GM23338 (cell line): ENCODE measurements at regions not wholly inside any gene's neighbourhood (a gene's known extent, or its start where the extent isn't known, plus 50 kb on each side); places are given as distances from the start of the nearest gene placed in this dataset.

Experiments used
- ATAC-seq: fragments of 200-7000 bp; cut with Tn5 transposase; 3 replicates; pipeline ENCODE4 v1.9.1; 2020
- DNase-seq: peaks from one replicate; pipeline ENCODE4 v3.0.0-alpha.2; 2015; ENCODE audit warnings: low spot score
- H2AFZ ChIP-seq: fragments of 200-600 bp; sonication (generic); 2 replicates; pipeline ENCODE4 v1.8.0; 2016; ENCODE audit warnings: antibody characterized with exemption, mild to moderate bottlenecking, moderate library complexity
- H3F3A ChIP-seq: fragments of 200-600 bp; sonication (generic); replicated peaks from 2 replicates; pipeline ENCODE4 v1.8.0; 2017; ENCODE audit warnings: antibody characterized with exemption, mixed run types, low read depth
- H3K27ac ChIP-seq: fragments of 200-600 bp; sonication (generic); 2 replicates; pipeline ENCODE4 v1.6.1; 2016; ENCODE audit warnings: low read depth
- H3K27me3 ChIP-seq: fragments of 200-600 bp; sonication (generic); 2 replicates; pipeline ENCODE4 v1.8.0; 2016; ENCODE audit warnings: mild to moderate bottlenecking, mixed run types, moderate library complexity; ENCODE audit not compliant: insufficient read depth
- H3K36me3 ChIP-seq: fragments of 200-600 bp; sonication (generic); 2 replicates; pipeline ENCODE4 v1.8.0; 2016; ENCODE audit warnings: mild to moderate bottlenecking; ENCODE audit not compliant: insufficient read depth
- H3K4me1 ChIP-seq: fragments of 200-600 bp; sonication (generic); 2 replicates; pipeline ENCODE4 v1.8.0; 2016; ENCODE audit warnings: mild to moderate bottlenecking, moderate library complexity; ENCODE audit not compliant: insufficient read depth
- H3K4me2 ChIP-seq: fragments of 200-600 bp; sonication (generic); 2 replicates; pipeline ENCODE4 v1.7.1; 2017; ENCODE audit warnings: mixed run types
- H3K4me3 ChIP-seq: fragments of 200-600 bp; sonication (generic); 2 replicates; pipeline ENCODE4 v1.6.1; 2016; ENCODE audit warnings: mixed run types
- H3K79me2 ChIP-seq: fragments of 200-600 bp; sonication (generic); replicated peaks from 2 replicates; pipeline ENCODE4 v1.8.0; 2017; ENCODE audit warnings: mild to moderate bottlenecking; ENCODE audit not compliant: insufficient read depth
- H3K9me2 ChIP-seq: fragments of 200-600 bp; sonication (generic); 2 replicates; pipeline ENCODE4 v1.8.0; 2017; ENCODE audit not compliant: insufficient read depth
- H4K20me1 ChIP-seq: fragments of 200-600 bp; sonication (generic); replicated peaks from 2 replicates; pipeline ENCODE4 v1.8.0; 2017; ENCODE audit warnings: mild to moderate bottlenecking; ENCODE audit not compliant: insufficient read depth
- H3K27ac Mint-ChIP-seq: 2 replicates; pipeline ENCODE4 v1.8.0; 2020; ENCODE audit warnings: inconsistent platforms, mild to moderate bottlenecking, moderate library complexity, mixed read lengths
- H3K27me3 Mint-ChIP-seq: 3 replicates; pipeline ENCODE4 v1.8.0; 2022; ENCODE audit warnings: low read depth, mild to moderate bottlenecking, moderate library complexity, mixed read lengths, inconsistent platforms; ENCODE audit not compliant: insufficient read depth, poor library complexity
- H3K36me3 Mint-ChIP-seq: 3 replicates; pipeline ENCODE4 v1.8.0; 2021; ENCODE audit warnings: low read depth, mild to moderate bottlenecking, inconsistent platforms, moderate library complexity, mixed read lengths
- H3K4me1 Mint-ChIP-seq: 3 replicates; pipeline ENCODE4 v1.8.0; 2020; ENCODE audit warnings: mild to moderate bottlenecking, inconsistent platforms, mixed read lengths
- H3K4me3 Mint-ChIP-seq: 3 replicates; pipeline ENCODE4 v1.8.0; 2021; ENCODE audit warnings: moderate library complexity, mild to moderate bottlenecking, inconsistent platforms, mixed read lengths
- H3K9me3 Mint-ChIP-seq: 3 replicates; pipeline ENCODE4 v1.8.0; 2020; ENCODE audit warnings: moderate library complexity, mild to moderate bottlenecking, inconsistent platforms, mixed read lengths
- EZH2 ChIP-seq: fragments of 200-600 bp; sonication (generic); IDR thresholded peaks from one replicate; pipeline ENCODE4 v1.8.0; 2017; ENCODE audit warnings: antibody characterized with exemption, mild to moderate bottlenecking, low read depth; ENCODE audit not compliant: unreplicated experiment
- NANOG ChIP-seq: IDR thresholded peaks from 2 replicates; pipeline ENCODE4 v1.6.1; 2016; ENCODE audit warnings: antibody characterized with exemption, borderline replicate concordance
- POLR2AphosphoS5 ChIP-seq: IDR thresholded peaks from 2 replicates; pipeline ENCODE4 v1.6.1; 2016; ENCODE audit warnings: antibody characterized with exemption, low read depth
- STAT1 ChIP-seq: IDR thresholded peaks from one replicate; pipeline ENCODE4 v1.6.1; 2016; ENCODE audit warnings: antibody characterized with exemption; ENCODE audit not compliant: unreplicated experiment
- TF ChIP-seq, protein P1 (sequence below), 2 experiments: fragments of 200-600 bp in 1 of 2; sonication (generic) in 1 of 2; conservative IDR thresholded peaks; 2 replicates each; pipeline versions ENCODE4 v1.5.1 to v1.6.1; 2016 to 2017; ENCODE audit warnings: antibody characterized with exemption in 2 of 2, low read depth in 2 of 2, mild to moderate bottlenecking in 2 of 2, moderate library complexity in 1 of 2
- TF ChIP-seq, protein P2 (sequence below): fragments of 250-450 bp; sonication (Bioruptor Pico); IDR thresholded peaks from 2 replicates; pipeline ENCODE4 v1.5.0; 2020; ENCODE audit warnings: mild to moderate bottlenecking, moderate library complexity
- TF ChIP-seq, protein P3 (sequence below): IDR thresholded peaks from one replicate; pipeline ENCODE4 v1.6.1; 2018; ENCODE audit warnings: antibody characterized with exemption; ENCODE audit not compliant: unreplicated experiment
- TF ChIP-seq, protein P4 (sequence below): IDR thresholded peaks from 2 replicates; pipeline ENCODE4 v1.6.1; 2016; ENCODE audit warnings: antibody characterized with exemption

DNA sequence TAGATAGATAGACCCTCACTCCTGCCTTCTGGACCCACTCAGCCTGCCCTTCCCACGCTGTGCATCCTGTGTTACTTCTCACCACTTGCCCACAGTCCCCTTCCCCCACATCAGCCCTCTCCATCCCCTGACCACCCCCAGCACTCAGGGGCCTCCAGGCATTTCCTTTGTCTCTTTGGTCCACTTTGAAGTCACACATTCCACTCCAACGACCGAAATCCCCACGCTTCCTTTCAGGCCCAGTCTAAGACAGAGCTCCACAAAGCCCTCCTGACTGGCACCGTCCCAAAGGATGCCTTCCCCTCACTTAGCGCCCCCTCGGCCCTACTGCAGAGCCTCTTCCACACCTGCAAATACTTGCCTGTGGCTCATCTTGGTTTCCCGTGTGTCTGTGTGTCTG, 83.8 kb downstream of the FOXF2 start:
- no peaks in the 10 kb centered on the region for H3K79me2 ChIP-seq
- 0 out of 2 replicates have a peak overlapping the region, but pooled peaks have one; percentile 32 for H3K4me2 ChIP-seq
- H3F3A ChIP-seq = no peaks in the 10 kb centered on the region
- Mint-ChIP-seq H3K36me3 (no peaks in the 10 kb centered on the region), H3K4me3 (no peak overlapping the region), H3K4me1 (peaks cover 12% of the 10 kb centered on the region), H3K9me3 (no peaks in the 10 kb centered on the region), H3K27me3 (no peaks in the 10 kb centered on the region), H3K27ac (no peak overlapping the region)
- no peak; the same call in 1 of the 3 replicates for ATAC-seq
- no peak overlapping the region for H3K4me3 ChIP-seq
- DNase-seq = peak; percentile 25
- no peak overlapping the region for H3K27ac ChIP-seq
- H2AFZ ChIP-seq = no peak overlapping the region
- no peaks in the 10 kb centered on the region for H4K20me1 ChIP-seq
- TF ChIP-seq, protein P1, sequence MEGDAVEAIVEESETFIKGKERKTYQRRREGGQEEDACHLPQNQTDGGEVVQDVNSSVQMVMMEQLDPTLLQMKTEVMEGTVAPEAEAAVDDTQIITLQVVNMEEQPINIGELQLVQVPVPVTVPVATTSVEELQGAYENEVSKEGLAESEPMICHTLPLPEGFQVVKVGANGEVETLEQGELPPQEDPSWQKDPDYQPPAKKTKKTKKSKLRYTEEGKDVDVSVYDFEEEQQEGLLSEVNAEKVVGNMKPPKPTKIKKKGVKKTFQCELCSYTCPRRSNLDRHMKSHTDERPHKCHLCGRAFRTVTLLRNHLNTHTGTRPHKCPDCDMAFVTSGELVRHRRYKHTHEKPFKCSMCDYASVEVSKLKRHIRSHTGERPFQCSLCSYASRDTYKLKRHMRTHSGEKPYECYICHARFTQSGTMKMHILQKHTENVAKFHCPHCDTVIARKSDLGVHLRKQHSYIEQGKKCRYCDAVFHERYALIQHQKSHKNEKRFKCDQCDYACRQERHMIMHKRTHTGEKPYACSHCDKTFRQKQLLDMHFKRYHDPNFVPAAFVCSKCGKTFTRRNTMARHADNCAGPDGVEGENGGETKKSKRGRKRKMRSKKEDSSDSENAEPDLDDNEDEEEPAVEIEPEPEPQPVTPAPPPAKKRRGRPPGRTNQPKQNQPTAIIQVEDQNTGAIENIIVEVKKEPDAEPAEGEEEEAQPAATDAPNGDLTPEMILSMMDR (conservative IDR thresholded peaks at IDR 0.05; ENCODE audit: low read depth in 2 of 2) = no peak
- TF ChIP-seq POLR2AphosphoS5 = no peak
- TF ChIP-seq, protein P2, sequence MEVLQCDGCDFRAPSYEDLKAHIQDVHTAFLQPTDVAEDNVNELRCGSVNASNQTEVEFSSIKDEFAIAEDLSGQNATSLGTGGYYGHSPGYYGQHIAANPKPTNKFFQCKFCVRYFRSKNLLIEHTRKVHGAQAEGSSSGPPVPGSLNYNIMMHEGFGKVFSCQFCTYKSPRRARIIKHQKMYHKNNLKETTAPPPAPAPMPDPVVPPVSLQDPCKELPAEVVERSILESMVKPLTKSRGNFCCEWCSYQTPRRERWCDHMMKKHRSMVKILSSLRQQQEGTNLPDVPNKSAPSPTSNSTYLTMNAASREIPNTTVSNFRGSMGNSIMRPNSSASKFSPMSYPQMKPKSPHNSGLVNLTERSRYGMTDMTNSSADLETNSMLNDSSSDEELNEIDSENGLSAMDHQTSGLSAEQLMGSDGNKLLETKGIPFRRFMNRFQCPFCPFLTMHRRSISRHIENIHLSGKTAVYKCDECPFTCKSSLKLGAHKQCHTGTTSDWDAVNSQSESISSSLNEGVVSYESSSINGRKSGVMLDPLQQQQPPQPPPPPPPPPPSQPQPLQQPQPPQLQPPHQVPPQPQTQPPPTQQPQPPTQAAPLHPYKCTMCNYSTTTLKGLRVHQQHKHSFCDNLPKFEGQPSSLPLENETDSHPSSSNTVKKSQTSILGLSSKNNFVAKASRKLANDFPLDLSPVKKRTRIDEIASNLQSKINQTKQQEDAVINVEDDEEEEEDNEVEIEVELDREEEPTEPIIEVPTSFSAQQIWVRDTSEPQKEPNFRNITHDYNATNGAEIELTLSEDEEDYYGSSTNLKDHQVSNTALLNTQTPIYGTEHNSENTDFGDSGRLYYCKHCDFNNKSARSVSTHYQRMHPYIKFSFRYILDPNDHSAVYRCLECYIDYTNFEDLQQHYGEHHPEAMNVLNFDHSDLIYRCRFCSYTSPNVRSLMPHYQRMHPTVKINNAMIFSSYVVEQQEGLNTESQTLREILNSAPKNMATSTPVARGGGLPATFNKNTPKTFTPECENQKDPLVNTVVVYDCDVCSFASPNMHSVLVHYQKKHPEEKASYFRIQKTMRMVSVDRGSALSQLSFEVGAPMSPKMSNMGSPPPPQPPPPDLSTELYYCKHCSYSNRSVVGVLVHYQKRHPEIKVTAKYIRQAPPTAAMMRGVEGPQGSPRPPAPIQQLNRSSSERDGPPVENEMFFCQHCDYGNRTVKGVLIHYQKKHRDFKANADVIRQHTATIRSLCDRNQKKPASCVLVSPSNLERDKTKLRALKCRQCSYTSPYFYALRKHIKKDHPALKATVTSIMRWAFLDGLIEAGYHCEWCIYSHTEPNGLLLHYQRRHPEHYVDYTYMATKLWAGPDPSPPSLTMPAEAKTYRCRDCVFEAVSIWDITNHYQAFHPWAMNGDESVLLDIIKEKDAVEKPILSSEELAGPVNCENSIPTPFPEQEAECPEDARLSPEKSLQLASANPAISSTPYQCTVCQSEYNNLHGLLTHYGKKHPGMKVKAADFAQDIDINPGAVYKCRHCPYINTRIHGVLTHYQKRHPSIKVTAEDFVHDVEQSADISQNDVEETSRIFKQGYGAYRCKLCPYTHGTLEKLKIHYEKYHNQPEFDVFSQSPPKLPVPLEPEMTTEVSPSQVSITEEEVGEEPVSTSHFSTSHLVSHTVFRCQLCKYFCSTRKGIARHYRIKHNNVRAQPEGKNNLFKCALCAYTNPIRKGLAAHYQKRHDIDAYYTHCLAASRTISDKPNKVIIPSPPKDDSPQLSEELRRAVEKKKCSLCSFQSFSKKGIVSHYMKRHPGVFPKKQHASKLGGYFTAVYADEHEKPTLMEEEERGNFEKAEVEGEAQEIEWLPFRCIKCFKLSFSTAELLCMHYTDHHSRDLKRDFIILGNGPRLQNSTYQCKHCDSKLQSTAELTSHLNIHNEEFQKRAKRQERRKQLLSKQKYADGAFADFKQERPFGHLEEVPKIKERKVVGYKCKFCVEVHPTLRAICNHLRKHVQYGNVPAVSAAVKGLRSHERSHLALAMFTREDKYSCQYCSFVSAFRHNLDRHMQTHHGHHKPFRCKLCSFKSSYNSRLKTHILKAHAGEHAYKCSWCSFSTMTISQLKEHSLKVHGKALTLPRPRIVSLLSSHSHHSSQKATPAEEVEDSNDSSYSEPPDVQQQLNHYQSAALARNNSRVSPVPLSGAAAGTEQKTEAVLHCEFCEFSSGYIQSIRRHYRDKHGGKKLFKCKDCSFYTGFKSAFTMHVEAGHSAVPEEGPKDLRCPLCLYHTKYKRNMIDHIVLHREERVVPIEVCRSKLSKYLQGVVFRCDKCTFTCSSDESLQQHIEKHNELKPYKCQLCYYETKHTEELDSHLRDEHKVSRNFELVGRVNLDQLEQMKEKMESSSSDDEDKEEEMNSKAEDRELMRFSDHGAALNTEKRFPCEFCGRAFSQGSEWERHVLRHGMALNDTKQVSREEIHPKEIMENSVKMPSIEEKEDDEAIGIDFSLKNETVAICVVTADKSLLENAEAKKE (CRISPR knock-in tag) = no peak
- TF ChIP-seq, protein P3, sequence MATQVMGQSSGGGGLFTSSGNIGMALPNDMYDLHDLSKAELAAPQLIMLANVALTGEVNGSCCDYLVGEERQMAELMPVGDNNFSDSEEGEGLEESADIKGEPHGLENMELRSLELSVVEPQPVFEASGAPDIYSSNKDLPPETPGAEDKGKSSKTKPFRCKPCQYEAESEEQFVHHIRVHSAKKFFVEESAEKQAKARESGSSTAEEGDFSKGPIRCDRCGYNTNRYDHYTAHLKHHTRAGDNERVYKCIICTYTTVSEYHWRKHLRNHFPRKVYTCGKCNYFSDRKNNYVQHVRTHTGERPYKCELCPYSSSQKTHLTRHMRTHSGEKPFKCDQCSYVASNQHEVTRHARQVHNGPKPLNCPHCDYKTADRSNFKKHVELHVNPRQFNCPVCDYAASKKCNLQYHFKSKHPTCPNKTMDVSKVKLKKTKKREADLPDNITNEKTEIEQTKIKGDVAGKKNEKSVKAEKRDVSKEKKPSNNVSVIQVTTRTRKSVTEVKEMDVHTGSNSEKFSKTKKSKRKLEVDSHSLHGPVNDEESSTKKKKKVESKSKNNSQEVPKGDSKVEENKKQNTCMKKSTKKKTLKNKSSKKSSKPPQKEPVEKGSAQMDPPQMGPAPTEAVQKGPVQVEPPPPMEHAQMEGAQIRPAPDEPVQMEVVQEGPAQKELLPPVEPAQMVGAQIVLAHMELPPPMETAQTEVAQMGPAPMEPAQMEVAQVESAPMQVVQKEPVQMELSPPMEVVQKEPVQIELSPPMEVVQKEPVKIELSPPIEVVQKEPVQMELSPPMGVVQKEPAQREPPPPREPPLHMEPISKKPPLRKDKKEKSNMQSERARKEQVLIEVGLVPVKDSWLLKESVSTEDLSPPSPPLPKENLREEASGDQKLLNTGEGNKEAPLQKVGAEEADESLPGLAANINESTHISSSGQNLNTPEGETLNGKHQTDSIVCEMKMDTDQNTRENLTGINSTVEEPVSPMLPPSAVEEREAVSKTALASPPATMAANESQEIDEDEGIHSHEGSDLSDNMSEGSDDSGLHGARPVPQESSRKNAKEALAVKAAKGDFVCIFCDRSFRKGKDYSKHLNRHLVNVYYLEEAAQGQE = no peak
- TF ChIP-seq, protein P4, sequence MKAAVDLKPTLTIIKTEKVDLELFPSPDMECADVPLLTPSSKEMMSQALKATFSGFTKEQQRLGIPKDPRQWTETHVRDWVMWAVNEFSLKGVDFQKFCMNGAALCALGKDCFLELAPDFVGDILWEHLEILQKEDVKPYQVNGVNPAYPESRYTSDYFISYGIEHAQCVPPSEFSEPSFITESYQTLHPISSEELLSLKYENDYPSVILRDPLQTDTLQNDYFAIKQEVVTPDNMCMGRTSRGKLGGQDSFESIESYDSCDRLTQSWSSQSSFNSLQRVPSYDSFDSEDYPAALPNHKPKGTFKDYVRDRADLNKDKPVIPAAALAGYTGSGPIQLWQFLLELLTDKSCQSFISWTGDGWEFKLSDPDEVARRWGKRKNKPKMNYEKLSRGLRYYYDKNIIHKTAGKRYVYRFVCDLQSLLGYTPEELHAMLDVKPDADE = no peak
- no peak for TF ChIP-seq STAT1
- TF ChIP-seq EZH2 = no peak
- TF ChIP-seq NANOG = no peak
- H3K4me1 ChIP-seq = 0 out of 2 replicates have a peak, but pooled peaks cover 7% of the 10 kb centered on the region
- peaks cover 7% of the 10 kb centered on the region; the same call in 1 of the 2 replicates for H3K9me2 ChIP-seq
- H3K36me3 ChIP-seq = no peaks in the 10 kb centered on the region
- H3K27me3 ChIP-seq = no peaks in the 10 kb centered on the region
